HEK293 (cell line): ENCODE measurements at regions not wholly inside any gene's neighbourhood (a gene's known extent, or its start where the extent isn't known, plus 50 kb on each side); places are given as distances from the start of the nearest gene placed in this dataset.

Source experiments
- CTCF ChIA-PET: fragments of 350-600 bp; formaldehyde crosslinking; extraction: SDS; loops from one replicate; lab custom pipeline; 2021; ENCODE audit warnings: antibody characterized with exemption; lab: Yijun Ruan, JAX
- POLR2A ChIA-PET: fragments of 300-600 bp; formaldehyde crosslinking; extraction: SDS; loops from one replicate; lab custom pipeline; 2020; ENCODE audit warnings: antibody characterized with exemption, inconsistent platforms; lab: Yijun Ruan, JAX
- H3K27ac ChIP-seq: fragments of 200-500 bp; sonication (Bioruptor generic); 2 replicates; pipeline ENCODE4 v1.5.1; 2014; ENCODE audit warnings: low read depth, low read length, control low read depth, inconsistent platforms; ENCODE audit errors: extremely low read depth
- H3K36me3 ChIP-seq, 2 experiments: fragments of 200-500 bp in 1 of 2; sonication (Bioruptor generic) in 1 of 2; 1 replicate in 1 of 2; 2 replicates in 1 of 2; pipeline ENCODE4 v1.5.1; 2014 to 2017; ENCODE audit warnings: inconsistent platforms in 2 of 2, low read length in 2 of 2; ENCODE audit not compliant: control insufficient read depth in 2 of 2, insufficient read depth in 1 of 2
- H3K4me1 ChIP-seq: fragments of 200-500 bp; sonication (Bioruptor generic); 2 replicates; pipeline ENCODE4 v1.5.1; 2014; ENCODE audit warnings: mild to moderate bottlenecking, low read length, inconsistent platforms; ENCODE audit not compliant: control insufficient read depth, insufficient read depth
- H3K4me3 ChIP-seq: 2 replicates; pipeline ENCODE4 v1.5.1; 2011; ENCODE audit warnings: low read depth, mild to moderate bottlenecking, control low read depth, low read length, moderate library complexity
- H3K9me3 ChIP-seq: fragments of 200-500 bp; sonication (Bioruptor generic); 2 replicates; pipeline ENCODE4 v1.5.1; 2014; ENCODE audit warnings: low read depth, low read length, inconsistent platforms; ENCODE audit not compliant: control insufficient read depth, insufficient read depth
- BCL11A ChIP-seq: fragments of 450-650 bp; formaldehyde crosslinking; IDR thresholded peaks from 2 replicates; pipeline ENCODE4 v1.5.1; 2016; ENCODE audit warnings: low read depth, missing biosample characterization, missing genetic modification characterization
- GLIS2 ChIP-seq: fragments of 450-650 bp; formaldehyde crosslinking; IDR thresholded peaks from 2 replicates; pipeline ENCODE4 v1.5.1; 2016; ENCODE audit warnings: missing biosample characterization, missing genetic modification characterization
- MEIS1 ChIP-seq: sonication (generic); formaldehyde crosslinking; IDR thresholded peaks from 2 replicates; pipeline ENCODE4 v1.8.1; 2022; ENCODE audit warnings: missing genetic modification reagents, mild to moderate bottlenecking, borderline replicate concordance
- MYNN ChIP-seq: fragments of 450-650 bp; formaldehyde crosslinking; IDR thresholded peaks from 2 replicates; pipeline ENCODE4 v1.5.1; 2016; ENCODE audit warnings: missing biosample characterization, missing genetic modification characterization, borderline replicate concordance
- SETDB1 ChIP-seq: IDR thresholded peaks from one replicate; pipeline ENCODE4 v1.6.1; 2017; ENCODE audit warnings: mild to moderate bottlenecking, low read length, moderate library complexity, mixed read lengths; ENCODE audit not compliant: insufficient read length
- SP7 ChIP-seq: fragments of 450-650 bp; formaldehyde crosslinking; IDR thresholded peaks from 2 replicates; pipeline ENCODE4 v1.5.1; 2016; ENCODE audit warnings: missing biosample characterization, missing genetic modification characterization
- ZBTB1 ChIP-seq: fragments of 450-650 bp; formaldehyde crosslinking; IDR thresholded peaks from 2 replicates; pipeline ENCODE4 v1.5.1; 2016; ENCODE audit warnings: missing biosample characterization, missing genetic modification characterization
- ZNF292 ChIP-seq: fragments of 450-650 bp; formaldehyde crosslinking; IDR thresholded peaks from 2 replicates; pipeline ENCODE4 v1.5.1; 2016; ENCODE audit warnings: low read depth, missing biosample characterization, missing genetic modification characterization, borderline replicate concordance
- ZNF677 ChIP-seq: fragments of 450-650 bp; IDR thresholded peaks from 2 replicates; pipeline ENCODE4 v1.5.0; 2018; ENCODE audit warnings: missing biosample characterization, mild to moderate bottlenecking, missing genetic modification characterization, moderate library complexity
- ZNF785 ChIP-seq: fragments of 450-650 bp; formaldehyde crosslinking; IDR thresholded peaks from 2 replicates; pipeline ENCODE4 v1.5.1; 2016; ENCODE audit warnings: missing biosample characterization, missing genetic modification characterization
- TF ChIP-seq, protein P1 (sequence below): fragments of 450-650 bp; formaldehyde crosslinking; IDR thresholded peaks from 2 replicates; pipeline ENCODE4 v1.5.1; 2016; ENCODE audit warnings: missing biosample characterization, missing genetic modification characterization
- TF ChIP-seq, protein P2 (sequence below): fragments of 450-650 bp; formaldehyde crosslinking; IDR thresholded peaks from 2 replicates; pipeline ENCODE4 v1.5.0; 2017; ENCODE audit warnings: missing biosample characterization, missing genetic modification characterization, borderline replicate concordance
- TF ChIP-seq, protein P3 (sequence below): fragments of 450-650 bp; formaldehyde crosslinking; IDR thresholded peaks from 2 replicates; pipeline ENCODE4 v1.5.1; 2017; ENCODE audit warnings: missing biosample characterization, missing genetic modification characterization
- TF ChIP-seq, protein P4 (sequence below): fragments of 450-650 bp; formaldehyde crosslinking; IDR thresholded peaks from 2 replicates; pipeline ENCODE4 v1.5.1; 2017; ENCODE audit warnings: missing biosample characterization, missing genetic modification characterization
- TF ChIP-seq, protein P5 (sequence below): IDR thresholded peaks from 2 replicates; pipeline ENCODE4 v1.6.1; 2011; ENCODE audit warnings: mild to moderate bottlenecking, low read depth, low read length, borderline replicate concordance
- TF ChIP-seq, protein P6 (sequence below): fragments of 450-650 bp; formaldehyde crosslinking; IDR thresholded peaks from 2 replicates; pipeline ENCODE4 v1.5.1; 2016; ENCODE audit warnings: missing biosample characterization, missing genetic modification characterization
- TF ChIP-seq, protein P7 (sequence below): fragments of 450-650 bp; formaldehyde crosslinking; IDR thresholded peaks from 2 replicates; pipeline ENCODE4 v1.5.1; 2016; ENCODE audit warnings: missing biosample characterization, missing genetic modification characterization
- TF ChIP-seq, protein P8 (sequence below): fragments of 450-650 bp; formaldehyde crosslinking; IDR thresholded peaks from 2 replicates; pipeline ENCODE4 v1.5.1; 2016; ENCODE audit warnings: missing biosample characterization, missing genetic modification characterization

DNA sequence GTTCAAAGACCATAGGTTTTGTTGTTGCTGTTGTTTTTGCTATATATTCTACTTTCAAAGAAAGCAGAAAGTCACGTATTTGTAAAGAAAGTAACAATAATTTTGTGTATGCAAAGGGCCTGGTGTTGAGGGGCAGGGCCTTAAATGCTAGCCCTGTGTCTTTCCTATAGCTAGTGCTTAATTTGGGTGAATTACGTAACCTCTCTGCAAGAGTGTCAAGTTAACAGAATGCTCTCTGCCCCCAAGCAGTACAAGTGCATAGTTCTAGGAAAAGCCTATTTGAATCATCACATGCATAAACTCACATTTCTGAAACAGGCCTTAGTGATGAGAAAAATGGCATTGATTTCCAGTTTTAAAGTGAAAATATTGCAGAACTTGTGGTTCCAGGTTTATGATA is 663.6 kb downstream of the STIM2 start (continued):
- TF ChIP-seq, protein P1, sequence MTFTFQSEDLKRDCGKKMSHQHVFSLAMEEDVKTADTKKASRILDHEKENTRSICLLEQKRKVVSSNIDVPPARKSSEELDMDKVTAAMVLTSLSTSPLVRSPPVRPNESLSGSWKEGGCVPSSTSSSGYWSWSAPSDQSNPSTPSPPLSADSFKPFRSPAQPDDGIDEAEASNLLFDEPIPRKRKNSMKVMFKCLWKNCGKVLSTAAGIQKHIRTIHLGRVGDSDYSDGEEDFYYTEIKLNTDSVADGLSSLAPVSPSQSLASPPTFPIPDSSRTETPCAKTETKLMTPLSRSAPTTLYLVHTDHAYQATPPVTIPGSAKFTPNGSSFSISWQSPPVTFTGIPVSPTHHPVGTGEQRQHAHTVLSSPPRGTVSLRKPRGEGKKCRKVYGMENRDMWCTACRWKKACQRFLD: no peak
- no peak for TF ChIP-seq ZNF292

DNA sequence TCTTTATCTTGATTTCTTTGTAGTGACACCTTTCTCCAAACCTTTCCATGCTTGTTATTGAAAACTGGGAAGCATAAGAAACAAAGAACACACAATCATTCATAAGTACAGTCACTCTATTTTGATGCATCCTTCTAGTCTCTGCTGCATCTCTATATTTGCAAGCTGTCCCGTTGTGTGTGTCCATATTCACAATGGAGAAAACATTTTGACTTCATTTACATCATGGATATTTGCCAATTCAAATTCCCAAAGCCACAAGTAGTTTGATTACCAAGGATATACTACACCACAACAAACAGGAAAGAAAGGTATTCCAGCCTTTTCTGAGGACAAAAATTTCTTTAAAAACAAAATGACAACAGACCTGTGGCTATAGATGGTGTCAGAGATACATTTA is 673.8 kb downstream of the STIM2 start:
- no peaks in the 10 kb centered on the region for H3K9me3 ChIP-seq
- POLR2A ChIA-PET: no interaction called here
- H3K4me1 ChIP-seq: no peaks in the 10 kb centered on the region
- CTCF ChIA-PET: no interaction called here
- H3K36me3 ChIP-seq: no peaks in the 10 kb centered on the region
- H3K4me3 ChIP-seq: no peak overlapping the region
- H3K27ac ChIP-seq: no peak overlapping the region
- TF ChIP-seq, protein P2, sequence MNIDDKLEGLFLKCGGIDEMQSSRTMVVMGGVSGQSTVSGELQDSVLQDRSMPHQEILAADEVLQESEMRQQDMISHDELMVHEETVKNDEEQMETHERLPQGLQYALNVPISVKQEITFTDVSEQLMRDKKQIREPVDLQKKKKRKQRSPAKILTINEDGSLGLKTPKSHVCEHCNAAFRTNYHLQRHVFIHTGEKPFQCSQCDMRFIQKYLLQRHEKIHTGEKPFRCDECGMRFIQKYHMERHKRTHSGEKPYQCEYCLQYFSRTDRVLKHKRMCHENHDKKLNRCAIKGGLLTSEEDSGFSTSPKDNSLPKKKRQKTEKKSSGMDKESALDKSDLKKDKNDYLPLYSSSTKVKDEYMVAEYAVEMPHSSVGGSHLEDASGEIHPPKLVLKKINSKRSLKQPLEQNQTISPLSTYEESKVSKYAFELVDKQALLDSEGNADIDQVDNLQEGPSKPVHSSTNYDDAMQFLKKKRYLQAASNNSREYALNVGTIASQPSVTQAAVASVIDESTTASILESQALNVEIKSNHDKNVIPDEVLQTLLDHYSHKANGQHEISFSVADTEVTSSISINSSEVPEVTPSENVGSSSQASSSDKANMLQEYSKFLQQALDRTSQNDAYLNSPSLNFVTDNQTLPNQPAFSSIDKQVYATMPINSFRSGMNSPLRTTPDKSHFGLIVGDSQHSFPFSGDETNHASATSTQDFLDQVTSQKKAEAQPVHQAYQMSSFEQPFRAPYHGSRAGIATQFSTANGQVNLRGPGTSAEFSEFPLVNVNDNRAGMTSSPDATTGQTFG (tag by site-specific recombination): no peak
- TF ChIP-seq MEIS1 (CRISPR knock-in tag) (no peak), GLIS2 (no peak), ZNF292 (no peak), BCL11A (tag by site-specific recombination) (no peak), ZNF677 (tag by site-specific recombination) (no peak), ZNF785 (tag by site-specific recombination) (no peak), MYNN (tag by site-specific recombination) (no peak), SETDB1 (no peak), ZBTB1 (no peak), SP7 (no peak)
- TF ChIP-seq, protein P3, sequence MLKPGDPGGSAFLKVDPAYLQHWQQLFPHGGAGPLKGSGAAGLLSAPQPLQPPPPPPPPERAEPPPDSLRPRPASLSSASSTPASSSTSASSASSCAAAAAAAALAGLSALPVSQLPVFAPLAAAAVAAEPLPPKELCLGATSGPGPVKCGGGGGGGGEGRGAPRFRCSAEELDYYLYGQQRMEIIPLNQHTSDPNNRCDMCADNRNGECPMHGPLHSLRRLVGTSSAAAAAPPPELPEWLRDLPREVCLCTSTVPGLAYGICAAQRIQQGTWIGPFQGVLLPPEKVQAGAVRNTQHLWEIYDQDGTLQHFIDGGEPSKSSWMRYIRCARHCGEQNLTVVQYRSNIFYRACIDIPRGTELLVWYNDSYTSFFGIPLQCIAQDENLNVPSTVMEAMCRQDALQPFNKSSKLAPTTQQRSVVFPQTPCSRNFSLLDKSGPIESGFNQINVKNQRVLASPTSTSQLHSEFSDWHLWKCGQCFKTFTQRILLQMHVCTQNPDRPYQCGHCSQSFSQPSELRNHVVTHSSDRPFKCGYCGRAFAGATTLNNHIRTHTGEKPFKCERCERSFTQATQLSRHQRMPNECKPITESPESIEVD (tag by site-specific recombination): no peak
- TF ChIP-seq, protein P4, sequence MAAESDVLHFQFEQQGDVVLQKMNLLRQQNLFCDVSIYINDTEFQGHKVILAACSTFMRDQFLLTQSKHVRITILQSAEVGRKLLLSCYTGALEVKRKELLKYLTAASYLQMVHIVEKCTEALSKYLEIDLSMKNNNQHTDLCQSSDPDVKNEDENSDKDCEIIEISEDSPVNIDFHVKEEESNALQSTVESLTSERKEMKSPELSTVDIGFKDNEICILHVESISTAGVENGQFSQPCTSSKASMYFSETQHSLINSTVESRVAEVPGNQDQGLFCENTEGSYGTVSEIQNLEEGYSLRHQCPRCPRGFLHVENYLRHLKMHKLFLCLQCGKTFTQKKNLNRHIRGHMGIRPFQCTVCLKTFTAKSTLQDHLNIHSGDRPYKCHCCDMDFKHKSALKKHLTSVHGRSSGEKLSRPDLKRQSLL (tag by site-specific recombination): no peak
- TF ChIP-seq, protein P1: no peak
- TF ChIP-seq, protein P5, sequence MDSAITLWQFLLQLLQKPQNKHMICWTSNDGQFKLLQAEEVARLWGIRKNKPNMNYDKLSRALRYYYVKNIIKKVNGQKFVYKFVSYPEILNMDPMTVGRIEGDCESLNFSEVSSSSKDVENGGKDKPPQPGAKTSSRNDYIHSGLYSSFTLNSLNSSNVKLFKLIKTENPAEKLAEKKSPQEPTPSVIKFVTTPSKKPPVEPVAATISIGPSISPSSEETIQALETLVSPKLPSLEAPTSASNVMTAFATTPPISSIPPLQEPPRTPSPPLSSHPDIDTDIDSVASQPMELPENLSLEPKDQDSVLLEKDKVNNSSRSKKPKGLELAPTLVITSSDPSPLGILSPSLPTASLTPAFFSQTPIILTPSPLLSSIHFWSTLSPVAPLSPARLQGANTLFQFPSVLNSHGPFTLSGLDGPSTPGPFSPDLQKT: no peak
- TF ChIP-seq, protein P6, sequence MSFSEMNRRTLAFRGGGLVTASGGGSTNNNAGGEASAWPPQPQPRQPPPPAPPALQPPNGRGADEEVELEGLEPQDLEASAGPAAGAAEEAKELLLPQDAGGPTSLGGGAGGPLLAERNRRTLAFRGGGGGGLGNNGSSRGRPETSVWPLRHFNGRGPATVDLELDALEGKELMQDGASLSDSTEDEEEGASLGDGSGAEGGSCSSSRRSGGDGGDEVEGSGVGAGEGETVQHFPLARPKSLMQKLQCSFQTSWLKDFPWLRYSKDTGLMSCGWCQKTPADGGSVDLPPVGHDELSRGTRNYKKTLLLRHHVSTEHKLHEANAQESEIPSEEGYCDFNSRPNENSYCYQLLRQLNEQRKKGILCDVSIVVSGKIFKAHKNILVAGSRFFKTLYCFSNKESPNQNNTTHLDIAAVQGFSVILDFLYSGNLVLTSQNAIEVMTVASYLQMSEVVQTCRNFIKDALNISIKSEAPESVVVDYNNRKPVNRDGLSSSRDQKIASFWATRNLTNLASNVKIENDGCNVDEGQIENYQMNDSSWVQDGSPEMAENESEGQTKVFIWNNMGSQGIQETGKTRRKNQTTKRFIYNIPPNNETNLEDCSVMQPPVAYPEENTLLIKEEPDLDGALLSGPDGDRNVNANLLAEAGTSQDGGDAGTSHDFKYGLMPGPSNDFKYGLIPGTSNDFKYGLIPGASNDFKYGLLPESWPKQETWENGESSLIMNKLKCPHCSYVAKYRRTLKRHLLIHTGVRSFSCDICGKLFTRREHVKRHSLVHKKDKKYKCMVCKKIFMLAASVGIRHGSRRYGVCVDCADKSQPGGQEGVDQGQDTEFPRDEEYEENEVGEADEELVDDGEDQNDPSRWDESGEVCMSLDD (tag by site-specific recombination): no peak
- TF ChIP-seq, protein P7, sequence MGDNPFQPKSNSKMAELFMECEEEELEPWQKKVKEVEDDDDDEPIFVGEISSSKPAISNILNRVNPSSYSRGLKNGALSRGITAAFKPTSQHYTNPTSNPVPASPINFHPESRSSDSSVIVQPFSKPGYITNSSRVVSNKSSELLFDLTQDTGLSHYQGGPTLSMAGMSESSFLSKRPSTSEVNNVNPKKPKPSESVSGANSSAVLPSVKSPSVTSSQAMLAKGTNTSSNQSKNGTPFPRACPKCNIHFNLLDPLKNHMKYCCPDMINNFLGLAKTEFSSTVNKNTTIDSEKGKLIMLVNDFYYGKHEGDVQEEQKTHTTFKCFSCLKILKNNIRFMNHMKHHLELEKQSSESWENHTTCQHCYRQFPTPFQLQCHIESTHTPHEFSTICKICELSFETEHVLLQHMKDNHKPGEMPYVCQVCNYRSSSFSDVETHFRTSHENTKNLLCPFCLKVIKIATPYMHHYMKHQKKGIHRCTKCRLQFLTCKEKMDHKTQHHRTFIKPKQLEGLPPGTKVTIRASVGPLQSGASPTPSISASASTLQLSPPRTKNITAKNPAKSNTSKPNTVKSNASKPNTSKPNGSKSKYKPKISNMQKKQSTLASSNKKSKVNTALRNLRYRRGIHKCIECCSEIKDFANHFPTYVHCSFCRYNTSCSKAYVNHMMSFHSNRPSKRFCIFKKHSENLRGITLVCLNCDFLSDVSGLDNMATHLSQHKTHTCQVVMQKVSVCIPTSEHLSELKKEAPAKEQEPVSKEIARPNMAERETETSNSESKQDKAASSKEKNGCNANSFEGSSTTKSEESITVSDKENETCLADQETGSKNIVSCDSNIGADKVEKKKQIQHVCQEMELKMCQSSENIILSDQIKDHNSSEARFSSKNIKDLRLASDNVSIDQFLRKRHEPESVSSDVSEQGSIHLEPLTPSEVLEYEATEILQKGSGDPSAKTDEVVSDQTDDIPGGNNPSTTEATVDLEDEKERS (tag by site-specific recombination): no peak
- TF ChIP-seq, protein P8, sequence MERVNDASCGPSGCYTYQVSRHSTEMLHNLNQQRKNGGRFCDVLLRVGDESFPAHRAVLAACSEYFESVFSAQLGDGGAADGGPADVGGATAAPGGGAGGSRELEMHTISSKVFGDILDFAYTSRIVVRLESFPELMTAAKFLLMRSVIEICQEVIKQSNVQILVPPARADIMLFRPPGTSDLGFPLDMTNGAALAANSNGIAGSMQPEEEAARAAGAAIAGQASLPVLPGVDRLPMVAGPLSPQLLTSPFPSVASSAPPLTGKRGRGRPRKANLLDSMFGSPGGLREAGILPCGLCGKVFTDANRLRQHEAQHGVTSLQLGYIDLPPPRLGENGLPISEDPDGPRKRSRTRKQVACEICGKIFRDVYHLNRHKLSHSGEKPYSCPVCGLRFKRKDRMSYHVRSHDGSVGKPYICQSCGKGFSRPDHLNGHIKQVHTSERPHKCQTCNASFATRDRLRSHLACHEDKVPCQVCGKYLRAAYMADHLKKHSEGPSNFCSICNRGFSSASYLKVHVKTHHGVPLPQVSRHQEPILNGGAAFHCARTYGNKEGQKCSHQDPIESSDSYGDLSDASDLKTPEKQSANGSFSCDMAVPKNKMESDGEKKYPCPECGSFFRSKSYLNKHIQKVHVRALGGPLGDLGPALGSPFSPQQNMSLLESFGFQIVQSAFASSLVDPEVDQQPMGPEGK: no peak
